SK-N-SH (cell line): ENCODE measurements at regions not wholly inside any gene's neighbourhood (a gene's known extent, or its start where the extent isn't known, plus 50 kb on each side); places are given as distances from the start of the nearest gene placed in this dataset.

Experiments used
- CTCF ChIA-PET: fragments of 300-600, 350-600 bp; formaldehyde crosslinking; extraction: SDS; loops from one replicate; lab custom pipeline; 2021; lab: Yijun Ruan, JAX
- POLR2A ChIA-PET: fragments of 350-600 bp; sonication (Branson Sonifier 250); formaldehyde crosslinking; extraction: SDS; loops from one replicate; lab custom pipeline; 2020; ENCODE audit warnings: antibody characterized with exemption, inconsistent platforms; lab: Yijun Ruan, JAX
- DNase-seq: peaks from one replicate; pipeline ENCODE4 v3.0.0; 2012
- H2AFZ ChIP-seq: fragments of 200-600 bp; sonication (generic); 2 replicates; pipeline ENCODE4 v1.8.1; 2016; ENCODE audit warnings: antibody characterized with exemption, mild to moderate bottlenecking, low read depth
- H3F3A ChIP-seq: fragments of 200-600 bp; sonication (generic); replicated peaks from 2 replicates; pipeline ENCODE3; 2016; ENCODE audit warnings: antibody characterized with exemption, mild to moderate bottlenecking; ENCODE audit not compliant: insufficient read depth
- H3K27ac ChIP-seq, 2 experiments: fragments of 200-500 bp in 1 of 2; fragments of 200-600 bp in 1 of 2; sonication (Bioruptor generic) in 1 of 2; sonication (generic), shearing (Covaris generic) in 1 of 2; 2 replicates each; pipeline versions ENCODE4 v1.5.1 to v1.6.1; 2014 to 2016; ENCODE audit warnings: low read depth in 2 of 2, inconsistent platforms in 1 of 2, low read length in 1 of 2, mild to moderate bottlenecking in 1 of 2, mixed read lengths in 1 of 2
- H3K27me3 ChIP-seq: fragments of 200-600 bp; sonication (generic), shearing (Covaris generic); 2 replicates; pipeline ENCODE4 v1.6.1; 2016; ENCODE audit warnings: mixed run types; ENCODE audit not compliant: insufficient read depth
- H3K36me3 ChIP-seq, 2 experiments: fragments of 200-500 bp in 1 of 2; fragments of 200-600 bp in 1 of 2; sonication (Bioruptor generic) in 1 of 2; sonication (generic) in 1 of 2; replicated peaks in 1 of 2; 2 replicates each; pipeline versions ENCODE3 to v1.5.1; 2014 to 2016; ENCODE audit warnings: low read length in 1 of 2, mild to moderate bottlenecking in 1 of 2; ENCODE audit not compliant: insufficient read depth in 2 of 2, control insufficient read depth in 1 of 2
- H3K4me1 ChIP-seq, 2 experiments: fragments of 200-500 bp in 1 of 2; fragments of 200-600 bp in 1 of 2; sonication (Bioruptor generic) in 1 of 2; sonication (generic), shearing (Covaris generic) in 1 of 2; 2 replicates each; pipeline versions ENCODE4 v1.5.1 to v1.6.1; 2014 to 2016; ENCODE audit warnings: low read depth in 1 of 2, low read length in 1 of 2, mixed run types in 1 of 2; ENCODE audit not compliant: insufficient read depth in 2 of 2, control insufficient read depth in 1 of 2
- H3K4me2 ChIP-seq: fragments of 200-600 bp; sonication (generic), shearing (Covaris generic); 2 replicates; pipeline ENCODE4 v1.6.1; 2017; ENCODE audit warnings: mixed run types
- H3K4me3 ChIP-seq, 2 experiments: fragments of 200-500 bp in 1 of 2; fragments of 200-600 bp in 1 of 2; sonication (Bioruptor generic) in 1 of 2; sonication (generic), shearing (Covaris generic) in 1 of 2; 2 replicates each; pipeline versions ENCODE4 v1.5.1 to v1.8.1; 2014 to 2016; ENCODE audit warnings: low read depth in 2 of 2, inconsistent platforms in 1 of 2, low read length in 1 of 2, mild to moderate bottlenecking in 1 of 2, mixed read lengths in 1 of 2, moderate library complexity in 1 of 2
- H3K79me2 ChIP-seq: fragments of 200-600 bp; sonication (generic); 2 replicates; pipeline ENCODE4 v1.8.1; 2017; ENCODE audit warnings: mild to moderate bottlenecking; ENCODE audit not compliant: insufficient read depth
- H3K9ac ChIP-seq: fragments of 200-600 bp; sonication (generic); 2 replicates; pipeline ENCODE4 v1.6.1; 2017; ENCODE audit warnings: mixed run types
- H3K9me2 ChIP-seq: fragments of 200-600 bp; sonication (generic); 2 replicates; pipeline ENCODE4 v1.6.1; 2017; ENCODE audit warnings: mixed run types
- H3K9me3 ChIP-seq: fragments of 200-600 bp; sonication (generic); 2 replicates; pipeline ENCODE4 v1.6.1; 2017; ENCODE audit warnings: mixed run types, mild to moderate bottlenecking, moderate library complexity
- H4K20me1 ChIP-seq: fragments of 200-600 bp; sonication (generic); 2 replicates; pipeline ENCODE4 v1.6.1; 2017; ENCODE audit warnings: mild to moderate bottlenecking, mixed run types; ENCODE audit not compliant: insufficient read depth
- ELF1 ChIP-seq: IDR thresholded peaks from 2 replicates; pipeline ENCODE4 v1.4.0; 2012
- EP300 ChIP-seq, 2 experiments: IDR thresholded peaks; 2 replicates each; pipeline versions ENCODE4 v1.4.0 to v1.6.1; 2012; ENCODE audit warnings: borderline replicate concordance in 1 of 2, low read depth in 1 of 2, low read length in 1 of 2
- GATA2 ChIP-seq: sonication (generic); formaldehyde crosslinking; IDR thresholded peaks from 2 replicates; pipeline ENCODE4 v1.5.0; 2020; ENCODE audit warnings: mild to moderate bottlenecking, missing genetic modification reagents
- MAX ChIP-seq: IDR thresholded peaks from 2 replicates; pipeline ENCODE4 v1.4.0; 2012; ENCODE audit warnings: low read depth
- MEF2A ChIP-seq: IDR thresholded peaks from 2 replicates; pipeline ENCODE4 v1.4.0; 2012; ENCODE audit warnings: low read depth, borderline replicate concordance
- MXI1 ChIP-seq: IDR thresholded peaks from 2 replicates; pipeline ENCODE4 v1.6.1; 2012; ENCODE audit warnings: mild to moderate bottlenecking, low read depth, low read length, improper control_type of control experiment
- NRF1 ChIP-seq: IDR thresholded peaks from 2 replicates; pipeline ENCODE4 v1.6.1; 2012; ENCODE audit warnings: low read depth, mild to moderate bottlenecking, low read length
- RAD21 ChIP-seq: IDR thresholded peaks from 2 replicates; pipeline ENCODE4 v1.6.1; 2012; ENCODE audit warnings: mild to moderate bottlenecking, low read length
- RCOR1 ChIP-seq: fragments of 150-350 bp; IDR thresholded peaks from 2 replicates; pipeline ENCODE4 v1.6.1; 2017; ENCODE audit warnings: antibody characterized with exemption, low read length
- REST ChIP-seq: IDR thresholded peaks from 2 replicates; pipeline ENCODE4 v1.6.1; 2012; ENCODE audit warnings: mild to moderate bottlenecking, low read depth, low read length, moderate library complexity
- RFX5 ChIP-seq: IDR thresholded peaks from 2 replicates; pipeline ENCODE4 v1.6.1; 2012; ENCODE audit warnings: mild to moderate bottlenecking, improper control_type of control experiment, low read length
- SMC3 ChIP-seq: IDR thresholded peaks from 2 replicates; pipeline ENCODE4 v1.6.1; 2012; ENCODE audit warnings: low read depth, low read length, improper control_type of control experiment
- TAF1 ChIP-seq: IDR thresholded peaks from 2 replicates; pipeline ENCODE4 v1.6.1; 2012; ENCODE audit warnings: low read depth, mild to moderate bottlenecking, low read length, moderate library complexity, borderline replicate concordance
- USF1 ChIP-seq: IDR thresholded peaks from 2 replicates; pipeline ENCODE4 v1.4.0; 2012; ENCODE audit warnings: low read depth, borderline replicate concordance
- USF2 ChIP-seq: fragments of 150-350 bp; IDR thresholded peaks from 2 replicates; pipeline ENCODE4 v1.6.1; 2017; ENCODE audit warnings: antibody characterized with exemption, low read length, low read depth, borderline replicate concordance
- YY1 ChIP-seq: IDR thresholded peaks from 2 replicates; pipeline ENCODE4 v1.4.0; 2012; ENCODE audit warnings: low read depth, mild to moderate bottlenecking
- ZBTB33 ChIP-seq: IDR thresholded peaks from 2 replicates; pipeline ENCODE4 v1.4.0; 2012; ENCODE audit warnings: low read depth, borderline replicate concordance
- WGBS: methylation state at CpG from one replicate; pipeline ENCODE4 v1.1.6; 2017; ENCODE audit warnings: low lambda C conversion rate; 5-methylcytosine and 5-hydroxymethylcytosine counted together

- Histone ChIP-seq H3K27me3 (no peaks in the 10 kb centered on the region), H2AFZ (no peak overlapping the region), H4K20me1 (no peaks in the 10 kb centered on the region), H3F3A (no peaks in the 10 kb centered on the region), H3K9ac (no peak overlapping the region), H3K36me3 (no peaks in the 10 kb centered on the region), H3K79me2 (no peaks in the 10 kb centered on the region), H3K9me2 (no peaks in the 10 kb centered on the region), H3K4me1 (no peaks in the 10 kb centered on the region; a peak in 1 of 4 replicates), H3K9me3 (no peaks in the 10 kb centered on the region), H3K27ac (no peak overlapping the region), H3K4me3 (no peak overlapping the region), H3K4me2 (no peak overlapping the region)
- DNase-seq: no peak
- ChIA-PET POLR2A (no interaction called here), CTCF (no interaction called here)
- no peak for TF ChIP-seq MAX
- TF ChIP-seq TAF1: no peak
- TF ChIP-seq RAD21: no peak
- TF ChIP-seq ZBTB33: no peak
- no peak for TF ChIP-seq SMC3
- no peak for TF ChIP-seq USF2
- TF ChIP-seq RFX5: no peak
- WGBS: 60% methylated on average over 3 of the region's 3 CpGs
These were observed 73.1 kb upstream of the POU2AF2 start for GRCh38 chr11:111172321-111172862.

GRCh38 chr11:111170761-111171379, 74.7 kb upstream of the POU2AF2 start:
- no peaks in the 10 kb centered on the region; a peak in 1 of 4 replicates for H3K4me1 ChIP-seq
- no peak overlapping the region for H3K27ac ChIP-seq
- DNase-seq: no peak
- no peaks in the 10 kb centered on the region for H3K27me3 ChIP-seq
- H3K4me3 ChIP-seq: no peak overlapping the region
- TF ChIP-seq MXI1 (no peak), RCOR1 (no peak), NRF1 (no peak), ELF1 (no peak), RFX5 (no peak), MEF2A (no peak), EP300 (IDR thresholded peaks at IDR 0.05; ENCODE audit: borderline replicate concordance in 1 of 2, low read depth in 1 of 2, low read length in 1 of 2) (no peak), YY1 (no peak), GATA2 (CRISPR knock-in tag) (no peak), USF1 (no peak), REST (no peak)
- H4K20me1 ChIP-seq: no peaks in the 10 kb centered on the region
- WGBS: 82% methylated on average over 10 of the region's 11 CpGs
- POLR2A ChIA-PET: no interaction called here
- H3K9me2 ChIP-seq: no peaks in the 10 kb centered on the region
- H2AFZ ChIP-seq: no peak overlapping the region
- CTCF ChIA-PET: no interaction called here
- no peaks in the 10 kb centered on the region for H3K9me3 ChIP-seq
- no peak overlapping the region for H3K4me2 ChIP-seq
- no peaks in the 10 kb centered on the region for H3K36me3 ChIP-seq
- no peaks in the 10 kb centered on the region for H3K79me2 ChIP-seq
- H3F3A ChIP-seq: no peaks in the 10 kb centered on the region
- H3K9ac ChIP-seq: no peak overlapping the region
